GM18867 (cell line): ENCODE measurements at regions not wholly inside any gene's neighbourhood (a gene's known extent, or its start where the extent isn't known, plus 50 kb on each side); places are given as distances from the start of the nearest gene placed in this dataset.
"Not testable (repeated sequence)": the region's sequence is repeated elsewhere in the genome, so short reads cannot be mapped to it uniquely, and the experiment has no call there.

Experiments used
- ATAC-seq: cut with Tn5 transposase; IDR thresholded peaks from one replicate; pipeline ENCODE4 v1.9.1; 2021; ENCODE audit warnings: mild to moderate bottlenecking, moderate library complexity; ENCODE audit not compliant: unreplicated experiment

GRCh38 chr14:34103176-34103575 is 152.3 kb upstream of the EGLN3 start:
- no peak for ATAC-seq

- ATAC-seq = no peak
These were observed 148.8 kb upstream of the EGLN3 start for GRCh38 chr14:34099635-34100034.

- no peak for ATAC-seq
These were observed 148.1 kb upstream of the EGLN3 start for GRCh38 chr14:34098985-34099349.

GRCh38 chr14:34098045-34098984 is 147.4 kb upstream of the EGLN3 start:
- ATAC-seq = no peak

GRCh38 chr14:34097644-34098043 is 146.8 kb upstream of the EGLN3 start:
- no peak for ATAC-seq

- ATAC-seq = no peak
These were observed 143.5 kb upstream of the EGLN3 start for GRCh38 chr14:34094384-34094783.

- no peak for ATAC-seq
These were observed 143.0 kb upstream of the EGLN3 start for GRCh38 chr14:34093883-34094282.

GRCh38 chr14:34090451-34090850 is 139.6 kb upstream of the EGLN3 start:
- no peak for ATAC-seq

GRCh38 chr14:34088914-34089313 is 138.0 kb upstream of the EGLN3 start:
- no peak for ATAC-seq

- ATAC-seq = peak; percentile 75
These were observed 136.7 kb upstream of the EGLN3 start for GRCh38 chr14:34087571-34087970.

GRCh38 chr14:34086223-34086757 is 135.4 kb upstream of the EGLN3 start:
- ATAC-seq = no peak

GRCh38 chr14:34085695-34086094 is 134.8 kb upstream of the EGLN3 start:
- no peak for ATAC-seq

GRCh38 chr14:34081576-34082136 is 130.8 kb upstream of the EGLN3 start:
- ATAC-seq = no peak

GRCh38 chr14:34081101-34081575 is 130.3 kb upstream of the EGLN3 start:
- peak; percentile 47 for ATAC-seq

- not testable (repeated sequence) for ATAC-seq
These were observed 128.8 kb upstream of the EGLN3 start for GRCh38 chr14:34079643-34080042.

- ATAC-seq = no peak
These were observed 127.4 kb upstream of the EGLN3 start for GRCh38 chr14:34078117-34078743.

GRCh38 chr14:34075826-34076225 is 125.0 kb upstream of the EGLN3 start:
- no peak for ATAC-seq

GRCh38 chr14:34075042-34075744 is 124.3 kb upstream of the EGLN3 start:
- no peak for ATAC-seq

GRCh38 chr14:34072921-34073320 is 122.0 kb upstream of the EGLN3 start:
- peak; percentile 62 for ATAC-seq

- no peak for ATAC-seq
These were observed 121.5 kb upstream of the EGLN3 start for GRCh38 chr14:34072401-34072800.

- ATAC-seq = no peak
These were observed 120.1 kb upstream of the EGLN3 start for GRCh38 chr14:34070917-34071407.
